K562 (cell line): ENCODE measurements at regions not wholly inside any gene's neighbourhood (a gene's known extent, or its start where the extent isn't known, plus 50 kb on each side); places are given as distances from the start of the nearest gene placed in this dataset.

Experiments used
- ATAC-seq: fragments of 200-7000 bp; cut with Tn5 transposase; 3 replicates; pipeline ENCODE4 v1.9.1; 2020; ENCODE audit warnings: moderate library complexity
- BruUV-seq: library from RNA; stranded (reverse); fragments of 400-500 nt; replicated peaks from 2 replicates; lab custom pipeline; 2021; lab: Mats Ljungman, UMichigan
- CTCF ChIA-PET: fragments of 300-600 bp; formaldehyde crosslinking; extraction: SDS; loops from one replicate; lab custom pipeline; 2021; ENCODE audit warnings: low intra/inter-chr PET ratio; lab: Yijun Ruan, JAX
- POLR2A ChIA-PET: fragments of 300-600, 350-650 bp; sonication (Branson Sonifier 250); formaldehyde crosslinking; extraction: SDS; loops from one replicate; lab custom pipeline; 2021; ENCODE audit warnings: antibody characterized with exemption, inconsistent platforms; lab: Yijun Ruan, JAX
- DNase-seq, 4 experiments: peaks; one replicate each; pipeline versions ENCODE4 v3.0.0 to v3.0.0-alpha.2; 2011 to 2018; ENCODE audit warnings: low spot score in 3 of 4, mixed read lengths in 3 of 4; ENCODE audit errors: extremely low read depth in 1 of 4
- FAIRE-seq: peaks from 2 replicates; lab custom pipeline; 2011; peaks lifted over from hg19 to GRCh38; lab: Jason Lieb, UNC
- H2AFZ ChIP-seq: 2 replicates; pipeline ENCODE4 v1.6.0; 2011; ENCODE audit warnings: low read depth, low read length, control low read depth, inconsistent platforms
- H3K27ac ChIP-seq: fragments of 200-600 bp; 3 replicates; pipeline ENCODE4 v1.8.0; 2011; ENCODE audit warnings: low read depth, mild to moderate bottlenecking, control low read depth, inconsistent platforms, low read length, moderate library complexity, mixed read lengths; ENCODE audit errors: extremely low read depth
- H3K27me3 ChIP-seq, 2 experiments: fragments of 300-600 bp in 1 of 2; 2 replicates in 1 of 2; 3 replicates in 1 of 2; pipeline versions ENCODE4 v1.6.0 to v1.8.0; 2011; ENCODE audit warnings: inconsistent platforms in 2 of 2, low read length in 2 of 2, mild to moderate bottlenecking in 1 of 2, mixed read lengths in 1 of 2, moderate library complexity in 1 of 2; ENCODE audit not compliant: control insufficient read depth in 2 of 2, insufficient read depth in 2 of 2
- H3K36me3 ChIP-seq: fragments of 300-600 bp; 3 replicates; pipeline ENCODE4 v1.8.0; 2011; ENCODE audit warnings: mild to moderate bottlenecking, low read length, inconsistent platforms; ENCODE audit not compliant: control insufficient read depth, insufficient read depth
- H3K4me1 ChIP-seq, 2 experiments: fragments of 200-600 bp in 1 of 2; replicated peaks in 1 of 2; 2 replicates in 1 of 2; 3 replicates in 1 of 2; pipeline versions ENCODE4 v1.5.1 to v1.8.0; 2011; ENCODE audit warnings: inconsistent platforms in 2 of 2, low read length in 2 of 2, mild to moderate bottlenecking in 1 of 2, mixed read lengths in 1 of 2, moderate library complexity in 1 of 2; ENCODE audit not compliant: control insufficient read depth in 2 of 2, insufficient read depth in 2 of 2
- H3K4me2 ChIP-seq: 2 replicates; pipeline ENCODE4 v1.6.1; 2011; ENCODE audit warnings: low read length, control low read depth, inconsistent platforms, mixed read lengths; ENCODE audit not compliant: insufficient read depth
- H3K4me3 ChIP-seq: fragments of 200-600 bp; sonication (generic), shearing (Covaris generic); 2 replicates; pipeline ENCODE4 v1.5.1; 2016; ENCODE audit warnings: control low read depth, inconsistent platforms
- H3K79me2 ChIP-seq: fragments of 200-600 bp; 3 replicates; pipeline ENCODE4 v1.8.0; 2011; ENCODE audit warnings: low read length, inconsistent platforms; ENCODE audit not compliant: control insufficient read depth, insufficient read depth
- H3K9ac ChIP-seq, 2 experiments: 2 replicates each; pipeline versions ENCODE4 v1.6.0 to v1.6.1; 2011; ENCODE audit warnings: low read depth in 2 of 2, low read length in 2 of 2, control low read depth in 1 of 2, inconsistent platforms in 1 of 2, mild to moderate bottlenecking in 1 of 2, mixed read lengths in 1 of 2; ENCODE audit not compliant: insufficient read depth in 1 of 2
- H3K9me1 ChIP-seq: one replicate; pipeline ENCODE4 v1.6.0; 2011; ENCODE audit warnings: inconsistent platforms, mild to moderate bottlenecking, low read length, moderate library complexity; ENCODE audit not compliant: control insufficient read depth, insufficient read depth
- H3K9me3 ChIP-seq: replicated peaks from 2 replicates; pipeline ENCODE4 v1.5.1; 2011; ENCODE audit warnings: low read depth, low read length, inconsistent platforms; ENCODE audit not compliant: control insufficient read depth, insufficient read depth
- H4K20me1 ChIP-seq: replicated peaks from 2 replicates; pipeline ENCODE4 v1.6.1; 2011; ENCODE audit warnings: low read length, inconsistent platforms, mixed read lengths; ENCODE audit not compliant: control insufficient read depth, insufficient read depth
- CC2D1A ChIP-seq: fragments of 450-650 bp; IDR thresholded peaks from 2 replicates; pipeline ENCODE4 v1.6.1; 2017; ENCODE audit warnings: mild to moderate bottlenecking
- CCAR2 ChIP-seq: fragments of 200-400 bp; formaldehyde crosslinking; IDR thresholded peaks from 2 replicates; pipeline ENCODE4 v1.6.1; 2017; ENCODE audit warnings: mild to moderate bottlenecking, low read depth, low read length
- KDM2B ChIP-seq: fragments of 250-450 bp; sonication (Bioruptor Pico); IDR thresholded peaks from 2 replicates; pipeline ENCODE4 v1.8.0; 2021; ENCODE audit warnings: mild to moderate bottlenecking, moderate library complexity
- KLF13 ChIP-seq: fragments of 450-650 bp; IDR thresholded peaks from 2 replicates; pipeline ENCODE4 v1.6.1; 2016; ENCODE audit warnings: missing genetic modification characterization, low read depth, mild to moderate bottlenecking, missing compliant biosample characterization, moderate library complexity, borderline replicate concordance
- MIER1 ChIP-seq: fragments of 450-650 bp; IDR thresholded peaks from 2 replicates; pipeline ENCODE4 v1.6.1; 2016; ENCODE audit warnings: antibody characterized with exemption, mild to moderate bottlenecking, low read depth
- SAP30 ChIP-seq: fragments of 200-600 bp; sonication (generic); IDR thresholded peaks from 2 replicates; pipeline ENCODE4 v1.6.1; 2012; ENCODE audit warnings: borderline replicate concordance, low read depth, mild to moderate bottlenecking, moderate library complexity, low read length, control low read depth, inconsistent platforms; ENCODE audit not compliant: insufficient read depth, poor library complexity, severe bottlenecking
- SIN3A ChIP-seq, 2 experiments: fragments of 150-350 bp in 1 of 2; IDR thresholded peaks; 2 replicates each; pipeline ENCODE4 v1.6.1; 2011 to 2016; ENCODE audit warnings: borderline replicate concordance in 2 of 2, low read depth in 2 of 2, low read length in 2 of 2, mild to moderate bottlenecking in 2 of 2, moderate library complexity in 2 of 2; ENCODE audit not compliant: control insufficient read depth in 1 of 2
- TAF7 ChIP-seq: fragments of 450-650 bp; IDR thresholded peaks from 2 replicates; pipeline ENCODE4 v1.6.1; 2016; ENCODE audit warnings: missing genetic modification characterization, missing compliant biosample characterization
- TCFL5 ChIP-seq: fragments of 250-450 bp; sonication (Bioruptor Pico); conservative IDR thresholded peaks from 2 replicates; pipeline ENCODE4 v1.6.1; 2021; ENCODE audit warnings: mild to moderate bottlenecking, moderate library complexity, matching md5 sums
- ZNF696 ChIP-seq: fragments of 250-450 bp; sonication (Bioruptor Pico); conservative IDR thresholded peaks from 2 replicates; pipeline ENCODE4 v1.4.0; 2020; ENCODE audit warnings: mild to moderate bottlenecking, moderate library complexity
- WGBS: fragments of 100-300 bp; shearing (Covaris generic); methylation state at CpG from one replicate; pipeline ENCODE4 v1.1.6; 2016; ENCODE audit warnings: low coverage, mixed read lengths; ENCODE audit not compliant: insufficient coverage; ENCODE audit errors: missing lambda C conversion rate; 5-methylcytosine and 5-hydroxymethylcytosine counted together
- in situ Hi-C: fragments of 300-500 bp; cut with MboI; formaldehyde crosslinking; loops from 4 replicates; pipeline ENCODE4 v1.15.0; 2018; ENCODE audit warnings: inconsistent platforms, mixed read lengths
- intact Hi-C: fragments of 100-400 bp; cut with micrococcal nuclease; formaldehyde crosslinking; loops from 2 replicates; pipeline ENCODE4 v1.14.2; 2022
- TF ChIP-seq, protein P1 (sequence below): sonication (generic); formaldehyde crosslinking; IDR thresholded peaks from 2 replicates; pipeline ENCODE4 v1.8.0; 2023; ENCODE audit warnings: missing genetic modification reagents, mild to moderate bottlenecking, borderline replicate concordance

DNA sequence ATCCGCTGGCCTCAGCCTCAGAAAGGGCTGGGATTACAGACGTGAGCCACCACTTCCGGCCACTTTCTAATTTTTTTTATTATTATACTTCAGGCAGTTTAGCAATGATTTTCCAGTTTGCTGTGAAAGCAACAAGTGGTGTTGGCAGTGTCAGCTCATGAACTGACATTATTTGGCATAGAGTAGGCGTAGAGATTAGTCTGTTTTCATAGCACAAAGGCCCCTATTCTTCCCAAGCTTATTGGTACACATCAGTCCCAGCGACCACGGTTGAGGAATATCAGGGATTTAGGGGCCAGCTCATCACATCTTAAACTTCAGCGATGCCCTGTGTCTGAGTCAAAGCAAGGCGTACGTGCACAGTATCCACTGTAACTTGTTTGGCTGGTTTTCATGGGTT is 53.0 kb upstream of the RASSF6 start:
- 88% methylated on average over 9 of the region's 9 CpGs for WGBS

DNA sequence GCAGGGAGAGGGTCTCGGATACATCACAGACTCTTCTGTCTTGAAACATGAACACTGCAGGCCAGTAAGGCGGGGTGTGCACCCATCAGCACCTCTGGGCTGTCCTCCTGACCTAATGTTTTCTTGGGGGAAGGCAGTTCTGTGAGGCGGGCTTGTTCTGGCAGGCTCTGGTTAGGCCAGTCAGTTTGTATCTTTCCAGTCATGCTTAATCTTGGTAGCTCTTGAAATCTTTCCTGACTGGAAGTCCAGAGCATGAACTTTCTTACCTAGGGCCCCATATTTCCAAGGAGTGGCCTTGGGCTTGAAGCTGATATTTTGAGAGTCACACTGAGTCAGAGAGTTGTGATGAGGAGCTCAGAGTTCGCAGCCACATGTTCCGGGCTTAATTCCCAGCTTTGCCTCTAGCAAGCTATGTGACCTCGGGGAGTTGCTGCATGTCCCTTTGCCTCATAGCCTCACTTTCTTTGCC is 54.2 kb upstream of the RASSF6 start:
- H3K4me2 ChIP-seq = no peak overlapping the region
- no peak overlapping the region for H3K9ac ChIP-seq
- ChIA-PET CTCF (no interaction called here), POLR2A (interaction anchor here (0.6 kb wide), 1 partner anchor 1476 kb away, joined by 3 read pairs; no protein-coding TSS in a partner anchor)
- 75% methylated on average over 6 of the region's 6 CpGs for WGBS
- no peak overlapping the region for H3K27ac ChIP-seq
- H3K36me3 ChIP-seq = no peaks in the 10 kb centered on the region
- ATAC-seq (peak; percentile 21; the same call in 2 of the 3 replicates), FAIRE-seq (no peak), DNase-seq (no peak)
- intact Hi-C loops = no loop called here
- no peak overlapping the region for H3K4me3 ChIP-seq
- H4K20me1 ChIP-seq = no peaks in the 10 kb centered on the region
- peak overlapping the region; percentile 75 for H2AFZ ChIP-seq
- H3K9me1 ChIP-seq = no peaks in the 10 kb centered on the region
- no peaks in the 10 kb centered on the region for H3K9me3 ChIP-seq
- in situ Hi-C loops = no loop called here
- H3K27me3 ChIP-seq = no peaks in the 10 kb centered on the region
- no peaks in the 10 kb centered on the region for H3K79me2 ChIP-seq
- peaks cover 0 to 17% of the 10 kb centered on the region in 2 experiments; a peak in 3 of 5 replicates for H3K4me1 ChIP-seq
- BruUV-seq = no TSS peak
- TF ChIP-seq KLF13 (no peak), CCAR2 (no peak), CC2D1A (no peak), SIN3A (IDR thresholded peaks at IDR 0.05; ENCODE audit: borderline replicate concordance in 2 of 2, control insufficient read depth in 1 of 2, low read depth in 2 of 2, low read length in 2 of 2) (no peak)
- TF ChIP-seq, protein P1, sequence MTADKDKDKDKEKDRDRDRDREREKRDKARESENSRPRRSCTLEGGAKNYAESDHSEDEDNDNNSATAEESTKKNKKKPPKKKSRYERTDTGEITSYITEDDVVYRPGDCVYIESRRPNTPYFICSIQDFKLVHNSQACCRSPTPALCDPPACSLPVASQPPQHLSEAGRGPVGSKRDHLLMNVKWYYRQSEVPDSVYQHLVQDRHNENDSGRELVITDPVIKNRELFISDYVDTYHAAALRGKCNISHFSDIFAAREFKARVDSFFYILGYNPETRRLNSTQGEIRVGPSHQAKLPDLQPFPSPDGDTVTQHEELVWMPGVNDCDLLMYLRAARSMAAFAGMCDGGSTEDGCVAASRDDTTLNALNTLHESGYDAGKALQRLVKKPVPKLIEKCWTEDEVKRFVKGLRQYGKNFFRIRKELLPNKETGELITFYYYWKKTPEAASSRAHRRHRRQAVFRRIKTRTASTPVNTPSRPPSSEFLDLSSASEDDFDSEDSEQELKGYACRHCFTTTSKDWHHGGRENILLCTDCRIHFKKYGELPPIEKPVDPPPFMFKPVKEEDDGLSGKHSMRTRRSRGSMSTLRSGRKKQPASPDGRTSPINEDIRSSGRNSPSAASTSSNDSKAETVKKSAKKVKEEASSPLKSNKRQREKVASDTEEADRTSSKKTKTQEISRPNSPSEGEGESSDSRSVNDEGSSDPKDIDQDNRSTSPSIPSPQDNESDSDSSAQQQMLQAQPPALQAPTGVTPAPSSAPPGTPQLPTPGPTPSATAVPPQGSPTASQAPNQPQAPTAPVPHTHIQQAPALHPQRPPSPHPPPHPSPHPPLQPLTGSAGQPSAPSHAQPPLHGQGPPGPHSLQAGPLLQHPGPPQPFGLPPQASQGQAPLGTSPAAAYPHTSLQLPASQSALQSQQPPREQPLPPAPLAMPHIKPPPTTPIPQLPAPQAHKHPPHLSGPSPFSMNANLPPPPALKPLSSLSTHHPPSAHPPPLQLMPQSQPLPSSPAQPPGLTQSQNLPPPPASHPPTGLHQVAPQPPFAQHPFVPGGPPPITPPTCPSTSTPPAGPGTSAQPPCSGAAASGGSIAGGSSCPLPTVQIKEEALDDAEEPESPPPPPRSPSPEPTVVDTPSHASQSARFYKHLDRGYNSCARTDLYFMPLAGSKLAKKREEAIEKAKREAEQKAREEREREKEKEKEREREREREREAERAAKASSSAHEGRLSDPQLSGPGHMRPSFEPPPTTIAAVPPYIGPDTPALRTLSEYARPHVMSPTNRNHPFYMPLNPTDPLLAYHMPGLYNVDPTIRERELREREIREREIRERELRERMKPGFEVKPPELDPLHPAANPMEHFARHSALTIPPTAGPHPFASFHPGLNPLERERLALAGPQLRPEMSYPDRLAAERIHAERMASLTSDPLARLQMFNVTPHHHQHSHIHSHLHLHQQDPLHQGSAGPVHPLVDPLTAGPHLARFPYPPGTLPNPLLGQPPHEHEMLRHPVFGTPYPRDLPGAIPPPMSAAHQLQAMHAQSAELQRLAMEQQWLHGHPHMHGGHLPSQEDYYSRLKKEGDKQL = no peak

More for the DNA sequence above, 53.0 kb upstream of the RASSF6 start:
- no peak for DNase-seq
- Histone ChIP-seq H3K27me3 (no peaks in the 10 kb centered on the region), H3K27ac (no peak overlapping the region), H3K4me3 (no peak overlapping the region), H3K4me2 (no peak overlapping the region), H2AFZ (no peak overlapping the region), H3K9ac (no peak overlapping the region), H4K20me1 (no peaks in the 10 kb centered on the region), H3K79me2 (no peaks in the 10 kb centered on the region), H3K36me3 (no peaks in the 10 kb centered on the region), H3K9me3 (no peaks in the 10 kb centered on the region), H3K4me1 (peaks cover 0 to 17% of the 10 kb centered on the region in 2 experiments; a peak in 3 of 5 replicates), H3K9me1 (no peaks in the 10 kb centered on the region)
- POLR2A ChIA-PET = no interaction called here
- CTCF ChIA-PET = interaction anchor here (1.2 kb wide), 1 partner anchor 638 kb away, joined by 3 read pairs; no protein-coding TSS in a partner anchor
- BruUV-seq = no TSS peak
- in situ Hi-C loops (no loop called here), intact Hi-C loops (no loop called here)
- TF ChIP-seq TCFL5 (CRISPR knock-in tag) (no peak), TAF7 (no peak), KDM2B (CRISPR knock-in tag) (no peak), ZNF696 (no peak), SAP30 (no peak), MIER1 (no peak)
- FAIRE-seq = no peak
- ATAC-seq = no peak
